CD4-positive, alpha-beta T cell (primary cell): ENCODE measurements at regions not wholly inside any gene's neighbourhood (a gene's known extent, or its start where the extent isn't known, plus 50 kb on each side); places are given as distances from the start of the nearest gene placed in this dataset.
"Not testable (repeated sequence)": the region's sequence is repeated elsewhere in the genome, so short reads cannot be mapped to it uniquely, and the experiment has no call there.

Experiments used
- ATAC-seq: fragments of 200-7000 bp; cut with Tn5 transposase; one replicate; pipeline ENCODE4 v1.10.0; 2022; ENCODE audit warnings: mild to moderate bottlenecking; ENCODE audit not compliant: poor library complexity
- CTCF ChIA-PET: fragments of 350-600 bp; sonication (Branson Sonifier 250); formaldehyde crosslinking; loops from one replicate; lab custom pipeline; 2021; ENCODE audit warnings: antibody characterized with exemption, inconsistent platforms; lab: Charles Lee
- POLR2A ChIA-PET: fragments of 350-600 bp; sonication (Branson Sonifier 250); formaldehyde crosslinking; loops from one replicate; lab custom pipeline; 2021; ENCODE audit warnings: antibody characterized with exemption, inconsistent platforms; lab: Charles Lee
- DNase-seq, 14 experiments: peaks; one replicate each; pipeline ENCODE4 v3.0.0-alpha.2; 2013 to 2020; ENCODE audit warnings: mixed read lengths in 2 of 14
- H3K27ac ChIP-seq, 2 donors: one replicate each; pipeline versions ENCODE4 v1.5.1 to v1.7.0; 2013; ENCODE audit warnings: low read length in 2 of 2, low read depth in 1 of 2, mild to moderate bottlenecking in 1 of 2
- H3K27me3 ChIP-seq, 2 experiments: 1 replicate in 1 of 2; 2 replicates in 1 of 2; pipeline versions ENCODE4 v1.6.1 to v1.7.0; 2013; ENCODE audit warnings: low read length in 2 of 2, control low read depth in 1 of 2, mild to moderate bottlenecking in 1 of 2, moderate library complexity in 1 of 2; ENCODE audit not compliant: insufficient read depth in 2 of 2, control insufficient read depth in 1 of 2
- H3K36me3 ChIP-seq: one replicate; pipeline ENCODE4 v1.6.1; 2013; ENCODE audit warnings: low read length, control low read depth; ENCODE audit not compliant: insufficient read depth
- H3K4me1 ChIP-seq: one replicate; pipeline ENCODE4 v1.6.1; 2013; ENCODE audit warnings: low read length, control low read depth; ENCODE audit not compliant: insufficient read depth
- H3K4me3 ChIP-seq: one replicate; pipeline ENCODE4 v1.5.1; 2013; ENCODE audit warnings: mild to moderate bottlenecking, low read length, moderate library complexity
- H3K9me3 ChIP-seq, 2 experiments: 1 replicate in 1 of 2; 2 replicates in 1 of 2; pipeline versions ENCODE4 v1.6.1 to v1.7.0; 2013; ENCODE audit warnings: low read length in 2 of 2, mild to moderate bottlenecking in 2 of 2, control low read depth in 1 of 2, moderate library complexity in 1 of 2; ENCODE audit not compliant: control insufficient read depth in 1 of 2, insufficient read depth in 1 of 2
- H3K27ac Mint-ChIP-seq: one replicate; pipeline ENCODE4 v1.8.0; 2020; ENCODE audit warnings: mixed read lengths
- H3K27me3 Mint-ChIP-seq: one replicate; pipeline ENCODE4 v1.8.0; 2021; ENCODE audit warnings: mixed read lengths
- H3K36me3 Mint-ChIP-seq: one replicate; pipeline ENCODE4 v1.8.0; 2021; ENCODE audit warnings: low read depth, mixed read lengths
- H3K4me1 Mint-ChIP-seq: one replicate; pipeline ENCODE4 v1.8.0; 2021; ENCODE audit warnings: low read depth, mixed read lengths
- H3K4me3 Mint-ChIP-seq: one replicate; pipeline ENCODE4 v1.8.0; 2020; ENCODE audit warnings: mild to moderate bottlenecking, mixed read lengths
- H3K9me3 Mint-ChIP-seq: one replicate; pipeline ENCODE4 v1.8.0; 2020; ENCODE audit warnings: mixed read lengths
- intact Hi-C, 2 experiments: fragments of 100-400 bp; cut with DNase I in 1 of 2; cut with micrococcal nuclease in 1 of 2; formaldehyde crosslinking; loops; one replicate each; pipeline versions ENCODE4 v1.15.1 to v1.9.0; 2023 to 2025; cut with DNase I, micrococcal nuclease
- TF ChIP-seq, protein P1 (sequence below): fragments of 200-600 bp; IDR thresholded peaks from one replicate; pipeline ENCODE4 v1.8.0; 2022; ENCODE audit warnings: antibody characterized with exemption, mild to moderate bottlenecking

DNA sequence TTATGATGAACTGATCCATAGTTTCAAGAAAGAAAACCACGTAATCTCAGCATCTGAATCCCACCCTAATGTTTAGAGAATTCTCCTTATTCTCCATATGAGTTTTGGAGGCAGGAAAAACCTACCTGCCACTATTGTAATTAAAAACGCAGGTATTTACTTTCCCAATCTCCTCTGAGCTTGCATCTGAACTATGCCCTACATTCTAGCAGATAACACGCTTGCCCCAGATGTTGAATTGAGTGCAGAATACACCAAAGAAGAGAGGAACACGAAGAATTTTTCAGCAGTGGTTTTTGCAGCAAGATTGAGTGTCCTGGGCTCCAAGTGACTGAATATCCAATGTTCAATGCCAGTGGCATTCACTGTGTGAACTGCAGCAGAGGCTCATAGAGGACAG, 182.4 kb downstream of the COX18 start:
- no peaks in the 10 kb centered on the region for H3K36me3 Mint-ChIP-seq
- no peak overlapping the region for H3K27ac Mint-ChIP-seq
- Histone ChIP-seq H3K27ac (no peak overlapping the region), H3K9me3 (peaks cover 0 to 6% of the 10 kb centered on the region in 2 experiments), H3K36me3 (no peaks in the 10 kb centered on the region), H3K4me1 (no peaks in the 10 kb centered on the region), H3K27me3 (no peaks in the 10 kb centered on the region), H3K4me3 (no peak overlapping the region)
- ATAC-seq, result no peak
- ChIA-PET CTCF (no interaction called here), POLR2A (no interaction called here)
- H3K27me3 Mint-ChIP-seq, result peaks cover 24% of the 10 kb centered on the region
- H3K4me1 Mint-ChIP-seq, result no peaks in the 10 kb centered on the region
- H3K9me3 Mint-ChIP-seq, result no peaks in the 10 kb centered on the region
- no peak for DNase-seq
- TF ChIP-seq, protein P1, sequence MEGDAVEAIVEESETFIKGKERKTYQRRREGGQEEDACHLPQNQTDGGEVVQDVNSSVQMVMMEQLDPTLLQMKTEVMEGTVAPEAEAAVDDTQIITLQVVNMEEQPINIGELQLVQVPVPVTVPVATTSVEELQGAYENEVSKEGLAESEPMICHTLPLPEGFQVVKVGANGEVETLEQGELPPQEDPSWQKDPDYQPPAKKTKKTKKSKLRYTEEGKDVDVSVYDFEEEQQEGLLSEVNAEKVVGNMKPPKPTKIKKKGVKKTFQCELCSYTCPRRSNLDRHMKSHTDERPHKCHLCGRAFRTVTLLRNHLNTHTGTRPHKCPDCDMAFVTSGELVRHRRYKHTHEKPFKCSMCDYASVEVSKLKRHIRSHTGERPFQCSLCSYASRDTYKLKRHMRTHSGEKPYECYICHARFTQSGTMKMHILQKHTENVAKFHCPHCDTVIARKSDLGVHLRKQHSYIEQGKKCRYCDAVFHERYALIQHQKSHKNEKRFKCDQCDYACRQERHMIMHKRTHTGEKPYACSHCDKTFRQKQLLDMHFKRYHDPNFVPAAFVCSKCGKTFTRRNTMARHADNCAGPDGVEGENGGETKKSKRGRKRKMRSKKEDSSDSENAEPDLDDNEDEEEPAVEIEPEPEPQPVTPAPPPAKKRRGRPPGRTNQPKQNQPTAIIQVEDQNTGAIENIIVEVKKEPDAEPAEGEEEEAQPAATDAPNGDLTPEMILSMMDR, result no peak
- no peak overlapping the region for H3K4me3 Mint-ChIP-seq
- intact Hi-C loops, result no loop called here

DNA sequence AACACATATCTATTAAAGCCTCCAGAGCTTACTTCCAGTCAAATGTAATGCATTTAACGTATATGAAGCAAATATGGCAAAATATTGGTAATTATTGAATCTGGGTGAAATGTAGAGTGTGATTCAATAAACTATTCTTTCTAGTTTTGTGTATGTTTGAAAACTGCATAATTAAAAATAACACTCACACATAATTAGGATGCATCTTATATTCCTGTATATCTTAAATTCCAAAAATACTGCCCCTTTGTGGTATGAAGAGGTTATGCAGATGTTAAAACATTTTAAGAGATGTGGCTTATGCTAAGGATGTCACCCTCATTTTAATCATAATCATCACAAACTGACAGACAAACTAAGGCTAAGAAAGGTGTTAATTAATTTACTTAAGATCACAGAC, 182.9 kb downstream of the COX18 start:
- DNase-seq (no peak), ATAC-seq (no peak)
- H3K36me3 ChIP-seq, result no peaks in the 10 kb centered on the region
- peaks cover 18% of the 10 kb centered on the region for H3K27me3 Mint-ChIP-seq
- TF ChIP-seq, protein P1, result no peak
- no peak overlapping the region for H3K4me3 ChIP-seq
- H3K4me1 Mint-ChIP-seq, result no peaks in the 10 kb centered on the region
- no peaks in the 10 kb centered on the region for H3K27me3 ChIP-seq
- H3K36me3 Mint-ChIP-seq, result no peaks in the 10 kb centered on the region
- no peak overlapping the region for H3K27ac Mint-ChIP-seq
- no peak overlapping the region for H3K27ac ChIP-seq
- H3K9me3 Mint-ChIP-seq, result peaks cover 3% of the 10 kb centered on the region
- no peak overlapping the region for H3K4me3 Mint-ChIP-seq
- intact Hi-C loops, result no loop called here
- POLR2A ChIA-PET, result no interaction called here
- H3K4me1 ChIP-seq, result no peaks in the 10 kb centered on the region
- H3K9me3 ChIP-seq, result peaks cover 0 to 6% of the 10 kb centered on the region in 2 experiments
- CTCF ChIA-PET, result no interaction called here

DNA sequence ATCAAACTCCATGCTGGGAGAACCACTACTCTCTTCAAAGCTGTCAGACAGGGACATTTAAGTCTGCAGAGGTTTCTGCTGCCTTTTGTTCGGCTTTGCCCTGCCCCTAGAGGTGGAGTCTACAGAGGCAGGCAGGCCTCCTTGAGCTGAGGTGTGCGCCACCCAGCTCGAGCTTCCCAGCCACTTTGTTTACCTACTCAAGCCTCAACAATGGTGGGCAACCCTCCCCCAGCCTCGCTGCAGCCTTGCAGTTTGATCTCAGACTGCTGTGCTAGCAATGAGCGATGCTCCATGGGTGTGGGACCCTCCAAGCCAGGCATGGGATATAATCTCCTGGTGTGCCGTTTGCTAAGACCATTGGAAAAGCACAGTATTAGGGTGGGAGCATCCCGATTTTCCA, 185.3 kb downstream of the COX18 start:
- H3K27me3 Mint-ChIP-seq, POLR2A ChIA-PET, H3K9me3 ChIP-seq, H3K4me3 ChIP-seq, H3K36me3 Mint-ChIP-seq, ATAC-seq, H3K27me3 ChIP-seq, H3K9me3 Mint-ChIP-seq, H3K4me1 Mint-ChIP-seq, DNase-seq, H3K4me3 Mint-ChIP-seq, H3K27ac ChIP-seq, H3K4me1 ChIP-seq, intact Hi-C loops, H3K36me3 ChIP-seq, H3K27ac Mint-ChIP-seq: not testable (repeated sequence)
- CTCF ChIA-PET, result interaction anchor here (1.1 kb wide), 1 partner anchor 9 kb away, joined by 5 read pairs; no protein-coding TSS in a partner anchor

DNA sequence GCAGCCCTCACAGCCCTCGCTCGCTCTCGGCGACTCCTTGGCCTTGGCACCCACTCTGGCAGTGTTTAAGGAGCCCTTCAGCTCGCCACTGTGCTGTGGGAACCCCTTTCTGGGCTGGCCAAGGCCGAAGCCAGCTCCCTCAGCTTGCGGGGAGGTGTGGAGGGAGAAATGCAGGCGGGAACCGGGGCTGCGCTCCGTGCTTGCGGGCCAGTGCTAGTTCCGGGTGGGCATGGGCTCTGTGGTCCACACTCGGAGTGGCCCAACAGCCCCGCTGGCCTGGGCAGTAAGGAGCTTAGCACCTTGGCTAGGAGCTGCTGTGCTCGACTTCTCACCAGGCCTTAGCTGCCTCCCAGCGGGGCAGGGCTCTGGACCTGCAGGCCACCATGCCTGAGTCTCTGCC, 192.6 kb downstream of the COX18 start:
- H3K9me3 Mint-ChIP-seq, result peaks cover 3% of the 10 kb centered on the region
- no peak for DNase-seq
- no peak overlapping the region for H3K27ac ChIP-seq
- H3K36me3 Mint-ChIP-seq, result no peaks in the 10 kb centered on the region
- TF ChIP-seq, protein P1, result no peak
- no peaks in the 10 kb centered on the region for H3K36me3 ChIP-seq
- H3K9me3 ChIP-seq, result peaks cover 0 to 5% of the 10 kb centered on the region in 2 experiments
- ChIA-PET POLR2A (no interaction called here), CTCF (no interaction called here)
- H3K27me3 Mint-ChIP-seq, result no peaks in the 10 kb centered on the region
- no peaks in the 10 kb centered on the region for H3K4me1 ChIP-seq
- no peaks in the 10 kb centered on the region for H3K4me1 Mint-ChIP-seq
- intact Hi-C loops, result no loop called here
- H3K4me3 ChIP-seq, result no peak overlapping the region
- no peaks in the 10 kb centered on the region for H3K27me3 ChIP-seq
- H3K27ac Mint-ChIP-seq, result no peak overlapping the region
- ATAC-seq, result no peak
- no peak overlapping the region for H3K4me3 Mint-ChIP-seq
